Spleen (tissue), 11 donors: ENCODE measurements at regions not wholly inside any gene's neighbourhood (a gene's known extent, or its start where the extent isn't known, plus 50 kb on each side); places are given as distances from the start of the nearest gene placed in this dataset.

Source experiments
- DNase-seq: peaks from one replicate; pipeline ENCODE4 v3.0.0-alpha.2; 2020
- H3K27ac ChIP-seq, 8 donors: fragments of 200-600 bp; sonication (generic) in 7 of 8; 1 replicate in 4 of 8; 2 replicates in 4 of 8; pipeline versions ENCODE4 v1.5.0 to v1.8.0; 2016 to 2021; ENCODE audit warnings: inconsistent platforms in 4 of 8, mild to moderate bottlenecking in 4 of 8, moderate library complexity in 1 of 8
- H3K27me3 ChIP-seq, 7 donors: fragments of 200-600 bp; sonication (generic) in 6 of 7; replicated peaks in 1 of 7; 1 replicate in 4 of 7; 2 replicates in 3 of 7; pipeline versions ENCODE4 v1.5.0 to v1.8.0; 2016 to 2021; ENCODE audit warnings: inconsistent platforms in 3 of 7, mild to moderate bottlenecking in 1 of 7
- H3K36me3 ChIP-seq, 6 donors: fragments of 200-600 bp; sonication (generic) in 5 of 6; 1 replicate in 4 of 6; 2 replicates in 2 of 6; pipeline versions ENCODE4 v1.5.0 to v1.8.0; 2016 to 2021; ENCODE audit warnings: inconsistent platforms in 2 of 6
- H3K4me1 ChIP-seq, 6 donors: fragments of 200-600 bp; sonication (generic) in 5 of 6; 1 replicate in 3 of 6; 2 replicates in 3 of 6; pipeline versions ENCODE4 v1.5.0 to v1.8.0; 2016 to 2021; ENCODE audit warnings: inconsistent platforms in 3 of 6
- H3K4me3 ChIP-seq, 8 donors: fragments of 200-600 bp; sonication (generic) in 7 of 8; 1 replicate in 4 of 8; 2 replicates in 4 of 8; pipeline versions ENCODE4 v1.5.0 to v1.8.0; 2016 to 2021; ENCODE audit warnings: inconsistent platforms in 4 of 8, mild to moderate bottlenecking in 4 of 8, moderate library complexity in 2 of 8
- H3K9me3 ChIP-seq, 8 donors: fragments of 200-600 bp; sonication (generic) in 7 of 8; 1 replicate in 4 of 8; 2 replicates in 4 of 8; pipeline versions ENCODE4 v1.5.0 to v1.8.0; 2016 to 2021; ENCODE audit warnings: inconsistent platforms in 4 of 8
- POLR2A ChIP-seq, 3 donors: fragments of 450-650 bp; IDR thresholded peaks; one replicate each; pipeline ENCODE4 v1.5.1; 2017; ENCODE audit warnings: antibody characterized with exemption in 3 of 3, mild to moderate bottlenecking in 1 of 3
- POLR2AphosphoS5 ChIP-seq, 3 donors: sonication (generic); formaldehyde crosslinking; IDR thresholded peaks; one replicate each; pipeline ENCODE4 v1.5.1; 2017; ENCODE audit warnings: antibody characterized with exemption in 3 of 3
- WGBS, 5 donors: extraction: QIAGEN DNeasy Blood & Tissue Kit in 3 of 5; methylation state at CpG; one replicate each; pipeline versions ENCODE4 v1.1.5 to v1.1.7; 2013 to 2018; 5-methylcytosine and 5-hydroxymethylcytosine counted together
- intact Hi-C: fragments of 100-400 bp; cut with DNase I; formaldehyde crosslinking; loops from one replicate; pipeline ENCODE4 v1.15.0; 2023; ENCODE audit warnings: low total_unique reads
- TF ChIP-seq, protein P1 (sequence below), 11 experiments: fragments of 200-600 bp in 7 of 11; fragments of 450-650 bp in 4 of 11; sonication (generic) in 4 of 11; IDR thresholded peaks in 8 of 11; conservative IDR thresholded peaks in 3 of 11; 1 replicate in 7 of 11; 2 replicates in 4 of 11; pipeline versions ENCODE4 v1.4.0 to v1.8.0; 2016 to 2021; ENCODE audit warnings: antibody characterized with exemption in 11 of 11, inconsistent platforms in 4 of 11, mild to moderate bottlenecking in 1 of 11
- donor health status: healthy with polysubstance abuse.
- donor health status: DM: no; HTN: no; CAD: no; lungs with moderate emphysema.
- donor health status: DM: no; HTN: no; CAD: no.
- donor health status: Bipolar disorder and iron deficiency.
- donor health status: healthy.
- donor health status: DM: no; HTN: no; CAD: no.
- donor health status: DM: yes; HTN: yes; CAD: no.

DNA sequence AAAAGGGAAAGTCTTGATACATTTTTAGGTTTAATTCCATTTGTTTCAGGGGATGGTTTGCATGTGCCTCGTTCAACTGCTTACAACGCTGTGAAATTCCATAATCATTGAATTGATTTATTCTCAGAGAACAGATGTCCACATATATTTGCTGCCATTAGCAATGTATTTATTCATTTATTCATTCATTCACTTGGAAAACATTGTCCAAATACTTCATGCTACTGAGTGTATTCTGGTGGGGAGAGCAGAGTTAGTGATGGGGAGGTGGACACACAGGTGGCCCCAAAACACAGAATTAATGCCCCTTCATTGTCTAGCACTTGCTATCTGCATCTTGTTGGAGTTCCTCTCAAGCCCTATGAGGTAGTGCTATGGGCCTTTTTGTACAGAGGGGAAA, 141.2 kb upstream of the PARP11 start:
- intact Hi-C loops: no loop called here
- TF ChIP-seq, protein P1, sequence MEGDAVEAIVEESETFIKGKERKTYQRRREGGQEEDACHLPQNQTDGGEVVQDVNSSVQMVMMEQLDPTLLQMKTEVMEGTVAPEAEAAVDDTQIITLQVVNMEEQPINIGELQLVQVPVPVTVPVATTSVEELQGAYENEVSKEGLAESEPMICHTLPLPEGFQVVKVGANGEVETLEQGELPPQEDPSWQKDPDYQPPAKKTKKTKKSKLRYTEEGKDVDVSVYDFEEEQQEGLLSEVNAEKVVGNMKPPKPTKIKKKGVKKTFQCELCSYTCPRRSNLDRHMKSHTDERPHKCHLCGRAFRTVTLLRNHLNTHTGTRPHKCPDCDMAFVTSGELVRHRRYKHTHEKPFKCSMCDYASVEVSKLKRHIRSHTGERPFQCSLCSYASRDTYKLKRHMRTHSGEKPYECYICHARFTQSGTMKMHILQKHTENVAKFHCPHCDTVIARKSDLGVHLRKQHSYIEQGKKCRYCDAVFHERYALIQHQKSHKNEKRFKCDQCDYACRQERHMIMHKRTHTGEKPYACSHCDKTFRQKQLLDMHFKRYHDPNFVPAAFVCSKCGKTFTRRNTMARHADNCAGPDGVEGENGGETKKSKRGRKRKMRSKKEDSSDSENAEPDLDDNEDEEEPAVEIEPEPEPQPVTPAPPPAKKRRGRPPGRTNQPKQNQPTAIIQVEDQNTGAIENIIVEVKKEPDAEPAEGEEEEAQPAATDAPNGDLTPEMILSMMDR (IDR thresholded peaks at IDR 0.05 in 8 of 11, conservative IDR thresholded peaks at IDR 0.05 in 3 of 11): no peak
- no peak for TF ChIP-seq POLR2A (IDR thresholded peaks at IDR 0.05)
- TF ChIP-seq POLR2AphosphoS5 (IDR thresholded peaks at IDR 0.05): no peak

GRCh38 chr12:4012977-4013968, 140.1 kb upstream of the PARP11 start:
- Histone ChIP-seq H3K9me3 (no peaks in the 10 kb centered on the region), H3K27ac (no peak overlapping the region)
- WGBS, 5 donors: 70 to 90% (median 78%) methylated on average over 5 of the region's 5 CpGs

More for the DNA sequence above, 141.2 kb upstream of the PARP11 start:
- no peaks in the 10 kb centered on the region for H3K9me3 ChIP-seq
- H3K36me3 ChIP-seq: no peaks in the 10 kb centered on the region
- 94 to 96% (median 95%) methylated on average over 2 of the region's 2 CpGs for WGBS, 5 donors
- H3K27ac ChIP-seq: no peak overlapping the region
- no peaks in the 10 kb centered on the region for H3K27me3 ChIP-seq
- no peaks in the 10 kb centered on the region for H3K4me1 ChIP-seq
- no peak for DNase-seq
- H3K4me3 ChIP-seq: no peak overlapping the region

DNA sequence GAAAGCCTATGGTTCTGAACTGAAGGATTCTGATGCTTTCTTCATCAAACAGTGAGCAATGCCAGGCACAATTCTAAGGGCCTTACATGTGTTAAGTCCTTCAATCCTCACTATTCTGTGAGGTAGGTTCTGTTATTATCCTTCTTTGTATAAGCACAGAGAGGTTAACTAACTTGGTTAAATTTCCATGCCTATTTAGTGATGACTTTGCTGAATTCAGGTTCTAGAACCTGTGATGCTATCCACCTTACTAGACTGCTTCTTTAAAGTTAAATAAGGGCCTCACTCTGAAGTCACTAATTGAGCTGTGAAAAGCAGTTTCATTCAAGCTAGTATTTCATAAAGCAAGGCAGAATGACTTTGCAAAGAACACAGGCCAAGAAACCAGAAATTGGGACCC, 138.9 kb upstream of the PARP11 start:
- Histone ChIP-seq H3K9me3 (no peaks in the 10 kb centered on the region), H3K36me3 (no peaks in the 10 kb centered on the region), H3K4me1 (no peaks in the 10 kb centered on the region), H3K27ac (no peak overlapping the region), H3K27me3 (no peaks in the 10 kb centered on the region), H3K4me3 (no peak overlapping the region)
- no peak for DNase-seq
- intact Hi-C loops: no loop called here
- TF ChIP-seq POLR2AphosphoS5 (IDR thresholded peaks at IDR 0.05) (no peak), POLR2A (IDR thresholded peaks at IDR 0.05) (no peak)
- TF ChIP-seq, protein P1 (IDR thresholded peaks at IDR 0.05 in 8 of 11, conservative IDR thresholded peaks at IDR 0.05 in 3 of 11): no peak

More at GRCh38 chr12:4012977-4013968, 140.1 kb upstream of the PARP11 start:
- TF ChIP-seq, protein P1 (IDR thresholded peaks at IDR 0.05 in 8 of 11, conservative IDR thresholded peaks at IDR 0.05 in 3 of 11): no peak
- TF ChIP-seq POLR2AphosphoS5 (IDR thresholded peaks at IDR 0.05): no peak
- no peak for TF ChIP-seq POLR2A (IDR thresholded peaks at IDR 0.05)
- no peaks in the 10 kb centered on the region for H3K27me3 ChIP-seq
- H3K4me1 ChIP-seq: no peaks in the 10 kb centered on the region
- intact Hi-C loops: no loop called here
- no peaks in the 10 kb centered on the region for H3K36me3 ChIP-seq
- H3K4me3 ChIP-seq: no peak overlapping the region
- no peak for DNase-seq

GRCh38 chr12:4011597-4011996, 138.4 kb upstream of the PARP11 start:
- intact Hi-C loops: no loop called here
- no peak for DNase-seq
- H3K27ac ChIP-seq: no peak overlapping the region

More at GRCh38 chr12:4011597-4011996, 138.4 kb upstream of the PARP11 start:
- Histone ChIP-seq H3K4me3 (no peak overlapping the region), H3K4me1 (no peaks in the 10 kb centered on the region), H3K27me3 (no peaks in the 10 kb centered on the region), H3K9me3 (no peaks in the 10 kb centered on the region), H3K36me3 (no peaks in the 10 kb centered on the region)
- TF ChIP-seq POLR2AphosphoS5 (IDR thresholded peaks at IDR 0.05): no peak
- no peak for TF ChIP-seq POLR2A (IDR thresholded peaks at IDR 0.05)
- TF ChIP-seq, protein P1 (IDR thresholded peaks at IDR 0.05 in 8 of 11, conservative IDR thresholded peaks at IDR 0.05 in 3 of 11): no peak
- 74 to 90% (median 83%) methylated on average over 4 to 5 of the region's 5 CpGs for WGBS, 5 donors
